Left cardiac atrium (tissue), 4 donors: ENCODE measurements at regions not wholly inside any gene's neighbourhood (a gene's known extent, or its start where the extent isn't known, plus 50 kb on each side); places are given as distances from the start of the nearest gene placed in this dataset.

Experiments
- ATAC-seq, 2 donors: fragments of 200-7000 bp; cut with Tn5 transposase; one replicate each; pipeline ENCODE4 v1.9.1; 2020; ENCODE audit warnings: mild to moderate bottlenecking in 2 of 2, moderate library complexity in 2 of 2
- DNase-seq: peaks from one replicate; pipeline ENCODE4 v3.0.0-alpha.2; 2020
- intact Hi-C, 2 donors: fragments of 100-400 bp; cut with DNase I; formaldehyde crosslinking; loops; one replicate each; pipeline versions ENCODE4 v1.14.1 to v1.15.1; 2022 to 2023
- donor health status: DM: no; HTN: yes; CAD: no.
- donor health status: DM: no; HTN: yes; CAD: no; lungs with severe emphysema.
- donor health status: DM: yes; HTN: yes; CAD: no.
- donor health status: Dilated cardiomyopathy.

- DNase-seq (no peak), ATAC-seq (no peak)
- intact Hi-C loops: no loop called here
These were observed 355.0 kb downstream of the RNF144A start for GRCh38 chr2:7272210-7272609.

- DNase-seq (no peak), ATAC-seq (no peak)
- intact Hi-C loops: no loop called here
These were observed 361.8 kb downstream of the RNF144A start for GRCh38 chr2:7278984-7279383.

- intact Hi-C loops: no loop called here
- no peak for DNase-seq
- no peak for ATAC-seq
These were observed 362.3 kb downstream of the RNF144A start for GRCh38 chr2:7279421-7279949.

GRCh38 chr2:7280790-7281189 is 363.6 kb downstream of the RNF144A start:
- DNase-seq: no peak
- intact Hi-C loops: no loop called here
- no peak for ATAC-seq

- ATAC-seq (no peak), DNase-seq (no peak)
- intact Hi-C loops: no loop called here
These were observed 364.3 kb downstream of the RNF144A start for GRCh38 chr2:7281231-7282201.

GRCh38 chr2:7286120-7286519 is 368.9 kb downstream of the RNF144A start:
- DNase-seq (no peak), ATAC-seq (no peak)
- intact Hi-C loops: no loop called here

- intact Hi-C loops: no loop called here
- ATAC-seq (no peak), DNase-seq (no peak)
These were observed 371.3 kb downstream of the RNF144A start for GRCh38 chr2:7288484-7288883.

GRCh38 chr2:7289697-7290096 is 372.5 kb downstream of the RNF144A start:
- no peak for ATAC-seq
- intact Hi-C loops: no loop called here
- DNase-seq: no peak

GRCh38 chr2:7292154-7292691 is 375.0 kb downstream of the RNF144A start:
- DNase-seq: no peak
- no peak for ATAC-seq
- intact Hi-C loops: no loop called here

- ATAC-seq (no peak), DNase-seq (no peak)
- intact Hi-C loops: no loop called here
These were observed 392.4 kb downstream of the RNF144A start for GRCh38 chr2:7309582-7309981.

GRCh38 chr2:7324706-7325105 is 407.5 kb downstream of the RNF144A start:
- intact Hi-C loops: no loop called here
- peak in 1 of 2 donors; percentile 19 for ATAC-seq
- no peak for DNase-seq

GRCh38 chr2:7325186-7325585 is 408.0 kb downstream of the RNF144A start:
- ATAC-seq (no peak), DNase-seq (no peak)
- intact Hi-C loops: no loop called here

- ATAC-seq (no peak), DNase-seq (no peak)
- intact Hi-C loops: no loop called here
These were observed 412.3 kb downstream of the RNF144A start for GRCh38 chr2:7329465-7329864.

GRCh38 chr2:7333189-7333765 is 416.1 kb downstream of the RNF144A start:
- intact Hi-C loops: no loop called here
- ATAC-seq: no peak
- DNase-seq: no peak

- ATAC-seq (no peak), DNase-seq (no peak)
- intact Hi-C loops: no loop called here
These were observed 416.8 kb downstream of the RNF144A start for GRCh38 chr2:7333960-7334493.

GRCh38 chr2:7338961-7339360 is 421.7 kb downstream of the RNF144A start:
- ATAC-seq: no peak
- intact Hi-C loops: no loop called here
- DNase-seq: no peak

- intact Hi-C loops: no loop called here
- no peak for DNase-seq
- no peak for ATAC-seq
These were observed 429.1 kb downstream of the RNF144A start for GRCh38 chr2:7346336-7346735.

GRCh38 chr2:7348761-7349160 is 431.5 kb downstream of the RNF144A start:
- ATAC-seq: no peak
- DNase-seq: no peak
- intact Hi-C loops: no loop called here

GRCh38 chr2:7352191-7352590 is 435.0 kb downstream of the RNF144A start:
- DNase-seq (no peak), ATAC-seq (no peak)
- intact Hi-C loops: no loop called here

GRCh38 chr2:7353571-7353970 is 436.4 kb downstream of the RNF144A start:
- no peak for ATAC-seq
- intact Hi-C loops: no loop called here
- DNase-seq: no peak
